WERI-Rb-1 (cell line): ENCODE measurements at regions not wholly inside any gene's neighbourhood (a gene's known extent, or its start where the extent isn't known, plus 50 kb on each side); places are given as distances from the start of the nearest gene placed in this dataset.

Experiments used
- DNase-seq: peaks from one replicate; pipeline ENCODE4 v3.0.0-alpha.2; 2020
- H3K27ac ChIP-seq: fragments of 250-450 bp; sonication (Bioruptor Pico); 2 replicates; pipeline ENCODE4 v1.5.1; 2020; ENCODE audit warnings: mild to moderate bottlenecking, moderate library complexity
- H3K27me3 ChIP-seq: fragments of 250-450 bp; sonication (Bioruptor Pico); 2 replicates; pipeline ENCODE4 v1.5.1; 2021; ENCODE audit warnings: mild to moderate bottlenecking, low read depth, moderate library complexity; ENCODE audit not compliant: insufficient read depth, severe bottlenecking
- H3K36me3 ChIP-seq: fragments of 250-450 bp; sonication (Bioruptor Pico); 2 replicates; pipeline ENCODE4 v1.5.1; 2020; ENCODE audit warnings: mild to moderate bottlenecking, moderate library complexity
- H3K4me3 ChIP-seq: 2 replicates; pipeline ENCODE4 v1.5.1; 2011; ENCODE audit warnings: low read depth, mild to moderate bottlenecking, control low read depth, low read length
- H3K9me3 ChIP-seq: fragments of 250-450 bp; sonication (Bioruptor Pico); 2 replicates; pipeline ENCODE4 v1.5.1; 2021; ENCODE audit warnings: mild to moderate bottlenecking, moderate library complexity; ENCODE audit not compliant: severe bottlenecking
- CTCF ChIP-seq: IDR thresholded peaks from 2 replicates; pipeline ENCODE4 v1.5.1; 2011; ENCODE audit warnings: low read depth, mild to moderate bottlenecking, control low read depth, inconsistent platforms, low read length

- no peak for TF ChIP-seq CTCF
- Histone ChIP-seq H3K9me3 (no peaks in the 10 kb centered on the region), H3K36me3 (no peaks in the 10 kb centered on the region), H3K27ac (no peak overlapping the region), H3K27me3 (no peaks in the 10 kb centered on the region), H3K4me3 (no peak overlapping the region)
- DNase-seq: no peak
Measured at GRCh38 chr11:92820860-92821259, 148.6 kb upstream of the MTNR1B start.

- Histone ChIP-seq H3K9me3 (no peaks in the 10 kb centered on the region), H3K4me3 (no peak overlapping the region), H3K36me3 (no peaks in the 10 kb centered on the region), H3K27me3 (no peaks in the 10 kb centered on the region), H3K27ac (no peak overlapping the region)
- TF ChIP-seq CTCF: no peak
- peak; percentile 26 for DNase-seq
Measured at GRCh38 chr11:92822410-92822809, 147.0 kb upstream of the MTNR1B start.

- Histone ChIP-seq H3K36me3 (no peaks in the 10 kb centered on the region), H3K4me3 (no peak overlapping the region), H3K9me3 (no peaks in the 10 kb centered on the region), H3K27ac (no peak overlapping the region), H3K27me3 (no peaks in the 10 kb centered on the region)
- no peak for DNase-seq
- no peak for TF ChIP-seq CTCF
Measured at GRCh38 chr11:92826136-92826535, 143.3 kb upstream of the MTNR1B start.

- no peak for TF ChIP-seq CTCF
- Histone ChIP-seq H3K9me3 (no peaks in the 10 kb centered on the region), H3K27me3 (no peaks in the 10 kb centered on the region), H3K36me3 (no peaks in the 10 kb centered on the region), H3K4me3 (no peak overlapping the region), H3K27ac (no peak overlapping the region)
- DNase-seq: no peak
Measured at GRCh38 chr11:92826603-92827002, 142.8 kb upstream of the MTNR1B start.

GRCh38 chr11:92827132-92827531, 142.3 kb upstream of the MTNR1B start:
- Histone ChIP-seq H3K27ac (no peak overlapping the region), H3K9me3 (no peaks in the 10 kb centered on the region), H3K36me3 (no peaks in the 10 kb centered on the region), H3K27me3 (no peaks in the 10 kb centered on the region), H3K4me3 (no peak overlapping the region)
- DNase-seq: no peak
- no peak for TF ChIP-seq CTCF

- Histone ChIP-seq H3K9me3 (no peaks in the 10 kb centered on the region), H3K4me3 (no peak overlapping the region), H3K36me3 (no peaks in the 10 kb centered on the region), H3K27ac (no peak overlapping the region), H3K27me3 (no peaks in the 10 kb centered on the region)
- no peak for TF ChIP-seq CTCF
- DNase-seq: no peak
Measured at GRCh38 chr11:92828556-92828955, 140.9 kb upstream of the MTNR1B start.
